GM06990 (cell line): ENCODE measurements at regions not wholly inside any gene's neighbourhood (a gene's known extent, or its start where the extent isn't known, plus 50 kb on each side); places are given as distances from the start of the nearest gene placed in this dataset.
"Not testable (repeated sequence)": the region's sequence is repeated elsewhere in the genome, so short reads cannot be mapped to it uniquely, and the experiment has no call there.

Source experiments
- DNase-seq: peaks from one replicate; pipeline ENCODE4 v3.0.0-alpha.2; 2011; ENCODE audit not compliant: insufficient read length; ENCODE audit errors: extremely low read depth
- H3K27me3 ChIP-seq: replicated peaks from 2 replicates; pipeline ENCODE4 v1.6.0; 2011; ENCODE audit warnings: low read length; ENCODE audit not compliant: control insufficient read depth, insufficient read depth
- H3K36me3 ChIP-seq: 2 replicates; pipeline ENCODE4 v1.5.1; 2011; ENCODE audit warnings: low read length; ENCODE audit not compliant: control insufficient read depth, insufficient read depth
- H3K4me3 ChIP-seq: replicated peaks from 2 replicates; pipeline ENCODE4 v1.5.1; 2011; ENCODE audit warnings: low read depth, mild to moderate bottlenecking, control low read depth, low read length
- CTCF ChIP-seq: IDR thresholded peaks from 2 replicates; pipeline ENCODE4 v1.5.1; 2011; ENCODE audit warnings: low read length, control low read depth, mild to moderate bottlenecking, inconsistent platforms; ENCODE audit not compliant: insufficient read depth, poor library complexity, severe bottlenecking

- no peaks in the 10 kb centered on the region for H3K36me3 ChIP-seq
- H3K27me3 ChIP-seq = no peaks in the 10 kb centered on the region
- no peak for TF ChIP-seq CTCF
- H3K4me3 ChIP-seq = no peak overlapping the region
- no peak for DNase-seq
Measured at GRCh38 chr5:120942596-120943350, 478.7 kb downstream of the PRR16 start.

- H3K4me3 ChIP-seq, H3K27me3 ChIP-seq, DNase-seq, H3K36me3 ChIP-seq: not testable (repeated sequence)
Measured at GRCh38 chr5:120949596-120949995, 485.5 kb downstream of the PRR16 start.

- H3K4me3 ChIP-seq, H3K27me3 ChIP-seq, H3K36me3 ChIP-seq, DNase-seq: not testable (repeated sequence)
Measured at GRCh38 chr5:120953445-120953844, 489.3 kb downstream of the PRR16 start.

GRCh38 chr5:120954255-120954654, 490.2 kb downstream of the PRR16 start:
- TF ChIP-seq CTCF = no peak
- Histone ChIP-seq H3K27me3 (no peaks in the 10 kb centered on the region), H3K36me3 (no peaks in the 10 kb centered on the region), H3K4me3 (no peak overlapping the region)
- DNase-seq = no peak

GRCh38 chr5:120955795-120956194, 491.7 kb downstream of the PRR16 start:
- no peaks in the 10 kb centered on the region for H3K36me3 ChIP-seq
- TF ChIP-seq CTCF = no peak
- no peak for DNase-seq
- no peak overlapping the region for H3K4me3 ChIP-seq
- no peaks in the 10 kb centered on the region for H3K27me3 ChIP-seq

GRCh38 chr5:120958877-120959485, 494.9 kb downstream of the PRR16 start:
- no peak overlapping the region for H3K4me3 ChIP-seq
- no peak for DNase-seq
- no peaks in the 10 kb centered on the region for H3K36me3 ChIP-seq

More at GRCh38 chr5:120958877-120959485, 494.9 kb downstream of the PRR16 start:
- TF ChIP-seq CTCF = no peak
- no peaks in the 10 kb centered on the region for H3K27me3 ChIP-seq
